ENCODE measurements at regions not wholly inside any gene's neighbourhood (a gene's known extent, or its start where the extent isn't known, plus 50 kb on each side); places are given as distances from the start of the nearest gene placed in this dataset.

DNA sequence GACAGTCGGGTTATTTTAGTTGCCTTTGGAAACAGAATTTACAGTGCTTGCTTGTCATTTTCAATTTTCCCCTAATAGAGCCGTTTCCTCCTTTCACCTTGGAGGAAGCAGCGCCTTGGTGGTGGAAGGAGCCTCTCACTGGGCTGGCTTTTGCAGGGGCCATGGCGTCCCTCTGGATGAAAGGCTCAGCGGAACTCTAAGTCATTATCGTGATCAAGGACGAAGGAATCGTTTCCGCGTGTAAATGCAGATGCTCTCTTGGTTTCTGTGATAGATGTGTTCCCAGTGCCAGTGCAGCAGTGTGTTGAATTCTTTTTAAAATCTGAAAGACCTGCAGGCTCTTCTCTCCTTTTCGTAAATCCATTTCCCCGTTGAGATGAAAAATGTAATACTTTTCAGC is 126.2 kb upstream of the LMO4 start:
- CTCF ChIA-PET (ENCODE audit: partially characterized antibody) = no interaction called here
- Histone ChIP-seq H3K23me2 (ENCODE audit: low read depth, low read length) (no peaks in the 10 kb centered on the region), H3K4me3 (ENCODE audit: extremely low read depth in 1 of 4, insufficient read depth in 2 of 4, low read depth in 3 of 4, low read length in 4 of 4) (no peak overlapping the region), H3K27me3 (replicated peaks in 1 of 4; ENCODE audit: control insufficient read depth in 3 of 4, extremely low read depth in 1 of 4, insufficient read depth in 3 of 4, low read length in 3 of 4) (no peaks in the 10 kb centered on the region), H3K9ac (replicated peaks in 1 of 4; ENCODE audit: extremely low read depth in 1 of 4, low read depth in 3 of 4, low read length in 3 of 4) (no peak overlapping the region), H3K79me1 (ENCODE audit: low read depth, low read length) (no peaks in the 10 kb centered on the region), H4K8ac (ENCODE audit: extremely low read depth, insufficient read depth, low read length) (no peak overlapping the region), H3K14ac (ENCODE audit: insufficient read length) (no peak overlapping the region), H3K18ac (ENCODE audit: extremely low read depth, low read length) (no peak overlapping the region), H3K56ac (replicated peaks; ENCODE audit: insufficient read length, low read depth, low read length) (no peak overlapping the region), H2BK120ac (replicated peaks; ENCODE audit: low read depth, low read length) (no peak overlapping the region), H4K20me1 (replicated peaks in 1 of 2; ENCODE audit: control insufficient read depth in 1 of 2, insufficient read depth in 2 of 2, low read length in 2 of 2) (no peaks in the 10 kb centered on the region), H2BK15ac (ENCODE audit: low read length) (no peak overlapping the region), H4K91ac (replicated peaks; ENCODE audit: insufficient read length, low read length) (no peak overlapping the region), H2BK12ac (ENCODE audit: low read depth, low read length) (no peak overlapping the region), H3K9me3 (ENCODE audit: insufficient read depth in 2 of 2, low read depth in 1 of 2, low read length in 1 of 2) (no peaks in the 10 kb centered on the region), H3K4me2 (ENCODE audit: insufficient read depth in 1 of 2, low read depth in 2 of 2, low read length in 2 of 2) (no peak overlapping the region; a peak in 1 of 4 replicates), H3K4ac (replicated peaks; ENCODE audit: insufficient read length, low read depth, low read length) (no peak overlapping the region), H2BK5ac (ENCODE audit: low read depth, low read length) (no peak overlapping the region), H3K4me1 (replicated peaks in 1 of 4; ENCODE audit: control insufficient read depth in 3 of 4, insufficient read depth in 4 of 4, low read length in 3 of 4) (peaks cover 12 to 18% (median 13%) of the 10 kb centered on the region in 4 experiments), H3K79me2 (ENCODE audit: control insufficient read depth in 1 of 2, insufficient read depth in 2 of 2, low read length in 2 of 2) (no peaks in the 10 kb centered on the region), H3K23ac (ENCODE audit: insufficient read length) (no peak overlapping the region), H2BK20ac (ENCODE audit: low read length) (no peak overlapping the region), H2AK5ac (ENCODE audit: low read depth, low read length) (no peak overlapping the region), H3K36me3 (ENCODE audit: control insufficient read depth in 2 of 4, insufficient read depth in 4 of 4, low read length in 3 of 4) (no peaks in the 10 kb centered on the region), H2AFZ (ENCODE audit: low read length) (no peak overlapping the region), H4K5ac (ENCODE audit: insufficient read length, low read depth, low read length) (no peak overlapping the region), H3K27ac (ENCODE audit: low read depth, low read length) (no peak overlapping the region)
- whole genome bisulfite sequencing, 2 experiments (ENCODE audit: extremely low coverage in 1 of 2, insufficient coverage in 1 of 2, insufficient read length in 1 of 2, insufficient replicate concordance in 2 of 2, low coverage in 1 of 2, low lambda C conversion rate in 2 of 2, missing lambda C conversion rate in 1 of 2) = 93% methylated on average over 12 of the region's 12 CpGs; no CpG with 5 or more reads in 1 of the 2 experiments
- no peak for FAIRE-seq
- POLR2A ChIA-PET (ENCODE audit: partially characterized antibody) = no interaction called here
- no peak for TF ChIP-seq FOSL1 (IDR thresholded peaks at IDR 0.05; ENCODE audit: insufficient read depth, low read depth, low read length)
- no peak for TF ChIP-seq BCL11A (IDR thresholded peaks at IDR 0.05; ENCODE audit: low read depth in 2 of 2, low read length in 2 of 2)
- no peak for TF ChIP-seq BRCA1 (IDR thresholded peaks at IDR 0.05; ENCODE audit: low read depth, low read length)
- TF ChIP-seq CHD1 (IDR thresholded peaks at IDR 0.05; ENCODE audit: low read depth, low read length) = no peak
- no peak for TF ChIP-seq CEBPB (IDR thresholded peaks at IDR 0.05; ENCODE audit: low read depth, low read length)
- TF ChIP-seq PHF8 (conservative IDR thresholded peaks at IDR 0.05; ENCODE audit: low read depth, low read length) = no peak
- no peak for TF ChIP-seq KDM4A (IDR thresholded peaks at IDR 0.05; ENCODE audit: low read depth, low read length, severe bottlenecking)
- no peak for TF ChIP-seq SP1 (IDR thresholded peaks at IDR 0.05; ENCODE audit: low read depth, low read length)
- DNase-seq (ENCODE audit: low read depth in 1 of 2, low spot score in 2 of 2) = no peak
